Skeletal muscle satellite cell (primary cell): ENCODE measurements at regions not wholly inside any gene's neighbourhood (a gene's known extent, or its start where the extent isn't known, plus 50 kb on each side); places are given as distances from the start of the nearest gene placed in this dataset.
A peak's percentile ranks its signal among the peaks of the same experiment; 100 is the strongest.

Source experiments
- H3K27me3 ChIP-seq: 2 replicates; pipeline ENCODE4 v1.7.0; 2013; ENCODE audit warnings: low read length; ENCODE audit not compliant: control insufficient read depth, insufficient read depth
- H3K36me3 ChIP-seq: 2 replicates; pipeline ENCODE4 v1.7.0; 2013; ENCODE audit warnings: mild to moderate bottlenecking, control low read depth, low read length; ENCODE audit not compliant: insufficient read depth
- H3K4me1 ChIP-seq: 2 replicates; pipeline ENCODE4 v1.7.0; 2013; ENCODE audit warnings: low read length; ENCODE audit not compliant: control insufficient read depth, insufficient read depth
- H3K4me2 ChIP-seq: 2 replicates; pipeline ENCODE4 v1.7.0; 2013; ENCODE audit warnings: mild to moderate bottlenecking, low read length
- H3K4me3 ChIP-seq: 2 replicates; pipeline ENCODE4 v1.7.0; 2013; ENCODE audit warnings: low read length
- H3K9ac ChIP-seq: 2 replicates; pipeline ENCODE4 v1.7.0; 2013; ENCODE audit warnings: mild to moderate bottlenecking, low read depth, low read length, moderate library complexity
- H3K9me3 ChIP-seq: replicated peaks from 2 replicates; pipeline ENCODE4 v1.7.0; 2013; ENCODE audit warnings: mild to moderate bottlenecking, control low read depth, low read length

GRCh38 chr15:63434576-63435186 lies 53.0 kb upstream of the CA12 start:
- Histone ChIP-seq H3K4me1 (peaks cover 24% of the 10 kb centered on the region), H3K36me3 (no peaks in the 10 kb centered on the region), H3K27me3 (no peaks in the 10 kb centered on the region)

GRCh38 chr15:63435204-63435820 lies 53.7 kb upstream of the CA12 start:
- Histone ChIP-seq H3K27me3 (no peaks in the 10 kb centered on the region), H3K4me2 (no peak overlapping the region), H3K4me3 (no peak overlapping the region), H3K36me3 (no peaks in the 10 kb centered on the region), H3K9me3 (no peaks in the 10 kb centered on the region), H3K9ac (no peak overlapping the region), H3K4me1 (peaks cover 30% of the 10 kb centered on the region)

More at GRCh38 chr15:63434576-63435186, 53.0 kb upstream of the CA12 start:
- Histone ChIP-seq H3K4me3 (no peak overlapping the region), H3K9ac (no peak overlapping the region), H3K9me3 (no peaks in the 10 kb centered on the region), H3K4me2 (no peak overlapping the region)

GRCh38 chr15:63436341-63436740 lies 54.7 kb upstream of the CA12 start:
- Histone ChIP-seq H3K4me3 (no peak overlapping the region), H3K9ac (no peak overlapping the region), H3K4me2 (peak overlapping the region; percentile 24)

GRCh38 chr15:63436872-63437375 lies 55.3 kb upstream of the CA12 start:
- peaks cover 23% of the 10 kb centered on the region for H3K4me1 ChIP-seq
- H3K27me3 ChIP-seq: no peaks in the 10 kb centered on the region
- peak overlapping the region; percentile 24 for H3K4me2 ChIP-seq
- H3K9me3 ChIP-seq: no peaks in the 10 kb centered on the region
- no peak overlapping the region for H3K4me3 ChIP-seq
- H3K9ac ChIP-seq: peak overlapping the region; percentile 23
- H3K36me3 ChIP-seq: no peaks in the 10 kb centered on the region

More at GRCh38 chr15:63436341-63436740, 54.7 kb upstream of the CA12 start:
- H3K36me3 ChIP-seq: no peaks in the 10 kb centered on the region
- H3K27me3 ChIP-seq: no peaks in the 10 kb centered on the region
- H3K9me3 ChIP-seq: no peaks in the 10 kb centered on the region
- H3K4me1 ChIP-seq: peaks cover 23% of the 10 kb centered on the region

- peak overlapping the region; percentile 0 for H3K4me2 ChIP-seq
- no peaks in the 10 kb centered on the region for H3K9me3 ChIP-seq
- H3K4me1 ChIP-seq: peaks cover 23% of the 10 kb centered on the region
- no peaks in the 10 kb centered on the region for H3K36me3 ChIP-seq
- H3K9ac ChIP-seq: no peak overlapping the region
- H3K4me3 ChIP-seq: no peak overlapping the region
- peaks cover 15% of the 10 kb centered on the region for H3K27me3 ChIP-seq
Observed at GRCh38 chr15:63439536-63440264, 58.1 kb upstream of the CA12 start.

GRCh38 chr15:63440265-63440648 lies 58.6 kb upstream of the CA12 start:
- H3K27me3 ChIP-seq: peaks cover 20% of the 10 kb centered on the region
- no peak overlapping the region for H3K4me3 ChIP-seq
- no peak overlapping the region for H3K9ac ChIP-seq
- no peaks in the 10 kb centered on the region for H3K36me3 ChIP-seq
- no peak overlapping the region for H3K4me2 ChIP-seq
- H3K4me1 ChIP-seq: peaks cover 23% of the 10 kb centered on the region
- H3K9me3 ChIP-seq: no peaks in the 10 kb centered on the region

GRCh38 chr15:63440756-63441155 lies 59.1 kb upstream of the CA12 start:
- H3K27me3 ChIP-seq: peaks cover 20% of the 10 kb centered on the region
- no peak overlapping the region for H3K4me3 ChIP-seq
- no peaks in the 10 kb centered on the region for H3K36me3 ChIP-seq
- H3K9ac ChIP-seq: no peak overlapping the region
- no peaks in the 10 kb centered on the region for H3K9me3 ChIP-seq
- no peak overlapping the region for H3K4me2 ChIP-seq
- H3K4me1 ChIP-seq: peaks cover 23% of the 10 kb centered on the region

- Histone ChIP-seq H3K27me3 (peaks cover 24% of the 10 kb centered on the region), H3K9me3 (no peaks in the 10 kb centered on the region), H3K4me2 (no peak overlapping the region), H3K4me3 (no peak overlapping the region), H3K4me1 (peaks cover 22% of the 10 kb centered on the region), H3K9ac (no peak overlapping the region), H3K36me3 (no peaks in the 10 kb centered on the region)
Observed at GRCh38 chr15:63441266-63441665, 59.6 kb upstream of the CA12 start.

GRCh38 chr15:63442080-63442479 lies 60.4 kb upstream of the CA12 start:
- no peaks in the 10 kb centered on the region for H3K9me3 ChIP-seq
- no peak overlapping the region for H3K9ac ChIP-seq
- H3K4me3 ChIP-seq: no peak overlapping the region
- peaks cover 30% of the 10 kb centered on the region for H3K27me3 ChIP-seq
- peaks cover 14% of the 10 kb centered on the region for H3K4me1 ChIP-seq
- no peak overlapping the region for H3K4me2 ChIP-seq
- no peaks in the 10 kb centered on the region for H3K36me3 ChIP-seq

- no peak overlapping the region for H3K9ac ChIP-seq
- H3K4me3 ChIP-seq: no peak overlapping the region
- H3K36me3 ChIP-seq: no peaks in the 10 kb centered on the region
- H3K4me2 ChIP-seq: no peak overlapping the region
- no peaks in the 10 kb centered on the region for H3K9me3 ChIP-seq
- H3K27me3 ChIP-seq: peaks cover 30% of the 10 kb centered on the region
- peaks cover 7% of the 10 kb centered on the region for H3K4me1 ChIP-seq
Observed at GRCh38 chr15:63444611-63445010, 59.8 kb upstream of the USP3 start.

GRCh38 chr15:63446255-63446654 lies 58.1 kb upstream of the USP3 start:
- Histone ChIP-seq H3K4me2 (no peak overlapping the region), H3K4me1 (no peaks in the 10 kb centered on the region), H3K9ac (no peak overlapping the region), H3K9me3 (no peaks in the 10 kb centered on the region), H3K27me3 (peaks cover 30% of the 10 kb centered on the region), H3K4me3 (no peak overlapping the region), H3K36me3 (no peaks in the 10 kb centered on the region)
